Skeletal muscle tissue (tissue), 3 donors: ENCODE measurements at regions not wholly inside any gene's neighbourhood (a gene's known extent, or its start where the extent isn't known, plus 50 kb on each side); places are given as distances from the start of the nearest gene placed in this dataset.

Source experiments
- H3K27ac ChIP-seq: one replicate; pipeline ENCODE4 v1.7.0; 2013; ENCODE audit warnings: mild to moderate bottlenecking, low read depth, low read length, inconsistent platforms
- H3K27me3 ChIP-seq, 3 donors: one replicate each; pipeline ENCODE4 v1.7.0; 2013; ENCODE audit warnings: low read length in 3 of 3; ENCODE audit not compliant: control insufficient read depth in 3 of 3, insufficient read depth in 3 of 3
- H3K36me3 ChIP-seq, 3 donors: one replicate each; pipeline ENCODE4 v1.7.0; 2013; ENCODE audit warnings: low read length in 3 of 3; ENCODE audit not compliant: control insufficient read depth in 3 of 3, insufficient read depth in 3 of 3
- H3K4me1 ChIP-seq, 3 donors: one replicate each; pipeline ENCODE4 v1.7.0; 2013; ENCODE audit warnings: low read length in 3 of 3, mild to moderate bottlenecking in 3 of 3; ENCODE audit not compliant: control insufficient read depth in 3 of 3, insufficient read depth in 3 of 3
- H3K4me3 ChIP-seq, 3 donors: one replicate each; pipeline ENCODE4 v1.7.0; 2013; ENCODE audit warnings: low read length in 3 of 3
- H3K9ac ChIP-seq, 3 donors: one replicate each; pipeline ENCODE4 v1.7.0; 2013; ENCODE audit warnings: low read length in 3 of 3, mild to moderate bottlenecking in 3 of 3, moderate library complexity in 2 of 3, low read depth in 1 of 3
- H3K9me3 ChIP-seq, 3 donors: one replicate each; pipeline ENCODE4 v1.7.0; 2013; ENCODE audit warnings: low read length in 3 of 3; ENCODE audit not compliant: control insufficient read depth in 3 of 3
- donor health status: Osteomylitis.

- no peaks in the 10 kb centered on the region for H3K36me3 ChIP-seq
- no peaks in the 10 kb centered on the region for H3K27me3 ChIP-seq
- no peaks in the 10 kb centered on the region for H3K9me3 ChIP-seq
- no peak overlapping the region for H3K9ac ChIP-seq
- H3K4me3 ChIP-seq: no peak overlapping the region
- H3K4me1 ChIP-seq: peaks cover 17 to 20% (median 20%) of the 10 kb centered on the region in 3 donors
- no peak overlapping the region for H3K27ac ChIP-seq
Measured at GRCh38 chr20:40284611-40285010, 404.4 kb downstream of the MAFB start.

- Histone ChIP-seq H3K9me3 (no peaks in the 10 kb centered on the region), H3K4me3 (no peak overlapping the region), H3K4me1 (peaks cover 17 to 25% (median 20%) of the 10 kb centered on the region in 3 donors), H3K36me3 (no peaks in the 10 kb centered on the region), H3K9ac (no peak overlapping the region), H3K27ac (no peak overlapping the region), H3K27me3 (no peaks in the 10 kb centered on the region)
Measured at GRCh38 chr20:40283689-40284088, 405.3 kb downstream of the MAFB start.

- Histone ChIP-seq H3K4me1 (peaks cover 17 to 30% (median 20%) of the 10 kb centered on the region in 3 donors), H3K27ac (no peak overlapping the region), H3K9me3 (no peaks in the 10 kb centered on the region), H3K4me3 (no peak overlapping the region), H3K9ac (no peak overlapping the region), H3K27me3 (no peaks in the 10 kb centered on the region), H3K36me3 (no peaks in the 10 kb centered on the region)
Measured at GRCh38 chr20:40282941-40283340, 406.1 kb downstream of the MAFB start.

- no peak overlapping the region for H3K9ac ChIP-seq
- H3K9me3 ChIP-seq: no peaks in the 10 kb centered on the region
- H3K27ac ChIP-seq: no peak overlapping the region
- H3K27me3 ChIP-seq: no peaks in the 10 kb centered on the region
- no peaks in the 10 kb centered on the region for H3K36me3 ChIP-seq
- H3K4me1 ChIP-seq: peaks cover 18 to 28% (median 19%) of the 10 kb centered on the region in 3 donors
- H3K4me3 ChIP-seq: no peak overlapping the region
Measured at GRCh38 chr20:40282541-40282940, 406.5 kb downstream of the MAFB start.

GRCh38 chr20:40280616-40281015 lies 408.4 kb downstream of the MAFB start:
- Histone ChIP-seq H3K4me1 (peaks cover 2 to 13% (median 3%) of the 10 kb centered on the region in 3 donors), H3K9me3 (no peaks in the 10 kb centered on the region), H3K36me3 (no peaks in the 10 kb centered on the region), H3K27ac (no peak overlapping the region), H3K4me3 (no peak overlapping the region), H3K27me3 (no peaks in the 10 kb centered on the region), H3K9ac (no peak overlapping the region)

- Histone ChIP-seq H3K9me3 (no peaks in the 10 kb centered on the region), H3K27me3 (no peaks in the 10 kb centered on the region), H3K36me3 (no peaks in the 10 kb centered on the region), H3K4me1 (peaks cover 2 to 19% (median 3%) of the 10 kb centered on the region in 3 donors), H3K27ac (peak overlapping the region; percentile 54), H3K9ac (no peak overlapping the region), H3K4me3 (no peak overlapping the region)
Measured at GRCh38 chr20:40279390-40279789, 409.6 kb downstream of the MAFB start.

GRCh38 chr20:40278673-40279072 lies 410.4 kb downstream of the MAFB start:
- H3K9ac ChIP-seq: no peak overlapping the region
- H3K9me3 ChIP-seq: no peaks in the 10 kb centered on the region
- peak overlapping the region; percentile 37 for H3K27ac ChIP-seq
- H3K4me1 ChIP-seq: peaks cover 2 to 19% (median 3%) of the 10 kb centered on the region in 3 donors
- no peak overlapping the region for H3K4me3 ChIP-seq
- no peaks in the 10 kb centered on the region for H3K36me3 ChIP-seq
- no peaks in the 10 kb centered on the region for H3K27me3 ChIP-seq

GRCh38 chr20:40276301-40276700 lies 412.7 kb downstream of the MAFB start:
- H3K9ac ChIP-seq: no peak overlapping the region
- H3K27me3 ChIP-seq: no peaks in the 10 kb centered on the region
- H3K4me3 ChIP-seq: no peak overlapping the region
- H3K36me3 ChIP-seq: no peaks in the 10 kb centered on the region
- no peak overlapping the region for H3K27ac ChIP-seq
- peaks cover 2 to 19% (median 3%) of the 10 kb centered on the region in 3 donors for H3K4me1 ChIP-seq
- H3K9me3 ChIP-seq: no peaks in the 10 kb centered on the region

GRCh38 chr20:40275738-40276137 lies 413.3 kb downstream of the MAFB start:
- Histone ChIP-seq H3K9me3 (no peaks in the 10 kb centered on the region), H3K27ac (no peak overlapping the region), H3K9ac (no peak overlapping the region), H3K27me3 (no peaks in the 10 kb centered on the region), H3K4me3 (no peak overlapping the region), H3K36me3 (no peaks in the 10 kb centered on the region), H3K4me1 (peaks cover 2 to 19% (median 3%) of the 10 kb centered on the region in 3 donors)

- Histone ChIP-seq H3K4me3 (no peak overlapping the region), H3K36me3 (no peaks in the 10 kb centered on the region), H3K9ac (no peak overlapping the region), H3K4me1 (peaks cover 2 to 19% (median 3%) of the 10 kb centered on the region in 3 donors), H3K9me3 (no peaks in the 10 kb centered on the region), H3K27ac (no peak overlapping the region), H3K27me3 (no peaks in the 10 kb centered on the region)
Measured at GRCh38 chr20:40274912-40275533, 414.0 kb downstream of the MAFB start.
